GM12878 (cell line): ENCODE measurements at regions not wholly inside any gene's neighbourhood (a gene's known extent, or its start where the extent isn't known, plus 50 kb on each side); places are given as distances from the start of the nearest gene placed in this dataset.

Source experiments
- ATAC-seq: fragments of 200-7000 bp; cut with Tn5 transposase; 3 replicates; pipeline ENCODE4 v1.9.1; 2020; ENCODE audit warnings: mild to moderate bottlenecking, moderate library complexity
- BruUV-seq: library from RNA; stranded (reverse); fragments of 400-500 nt; replicated peaks from 2 replicates; lab custom pipeline; 2021; lab: Mats Ljungman, UMichigan
- CTCF ChIA-PET: fragments of 300-600 bp; sonication (Branson Sonifier 250); formaldehyde crosslinking; extraction: SDS; loops from one replicate; lab custom pipeline; 2021; ENCODE audit warnings: inconsistent platforms; lab: Yijun Ruan, JAX
- POLR2A ChIA-PET: fragments of 350-600 bp; formaldehyde crosslinking; extraction: SDS; loops from one replicate; lab custom pipeline; 2021; ENCODE audit warnings: inconsistent platforms; lab: Charles Lee
- RAD21 ChIA-PET: fragments of 300-600 bp; sonication (Branson Sonifier 250); formaldehyde crosslinking; loops from one replicate; lab custom pipeline; 2023; ENCODE audit warnings: antibody characterized with exemption; ENCODE audit not compliant: unreplicated experiment; lab: Charles Lee
- SMC1A ChIA-PET: fragments of 300-600 bp; sonication (Branson Sonifier 250); formaldehyde crosslinking; loops from one replicate; lab custom pipeline; 2023; ENCODE audit not compliant: unreplicated experiment, uncharacterized antibody; lab: Charles Lee
- DNase-seq: peaks from one replicate; pipeline ENCODE4 v3.0.0-alpha.2; 2011; ENCODE audit warnings: low read depth, low spot score
- FAIRE-seq: peaks from 3 replicates; lab custom pipeline; 2011; peaks lifted over from hg19 to GRCh38; lab: Jason Lieb, UNC
- H2AFZ ChIP-seq: 2 replicates; pipeline ENCODE4 v1.6.0; 2011; ENCODE audit warnings: low read depth, low read length, control low read depth; ENCODE audit not compliant: control insufficient read depth
- H3K27ac ChIP-seq: 2 replicates; pipeline ENCODE4 v1.5.1; 2011; ENCODE audit warnings: control low read depth; ENCODE audit not compliant: control insufficient read depth, insufficient read depth
- H3K27me3 ChIP-seq, 2 experiments: replicated peaks in 1 of 2; 2 replicates each; pipeline versions ENCODE4 v1.6.0 to v1.6.1; 2011; ENCODE audit warnings: low read length in 1 of 2; ENCODE audit not compliant: control insufficient read depth in 2 of 2, insufficient read depth in 2 of 2
- H3K36me3 ChIP-seq, 2 experiments: 2 replicates each; pipeline ENCODE4 v1.5.1; 2011; ENCODE audit warnings: low read length in 1 of 2; ENCODE audit not compliant: control insufficient read depth in 2 of 2, insufficient read depth in 2 of 2
- H3K4me1 ChIP-seq: 2 replicates; pipeline ENCODE4 v1.6.1; 2011; ENCODE audit warnings: mild to moderate bottlenecking, low read length, moderate library complexity, mixed read lengths; ENCODE audit not compliant: control insufficient read depth, insufficient read depth
- H3K4me2 ChIP-seq: 2 replicates; pipeline ENCODE4 v1.6.0; 2011; ENCODE audit warnings: control low read depth; ENCODE audit not compliant: control insufficient read depth, insufficient read depth
- H3K4me3 ChIP-seq: fragments of 200-600 bp; sonication (generic); 2 replicates; pipeline ENCODE4 v1.5.1; 2016
- H3K79me2 ChIP-seq: 2 replicates; pipeline ENCODE4 v1.6.0; 2011; ENCODE audit warnings: low read length; ENCODE audit not compliant: control insufficient read depth, insufficient read depth
- H3K9ac ChIP-seq: 2 replicates; pipeline ENCODE4 v1.8.0; 2011; ENCODE audit warnings: low read length, control low read depth, mixed read lengths; ENCODE audit not compliant: control insufficient read depth, insufficient read depth
- H3K9me3 ChIP-seq: replicated peaks from 3 replicates; pipeline ENCODE4 v1.5.1; 2011; ENCODE audit warnings: mild to moderate bottlenecking, low read length; ENCODE audit not compliant: control insufficient read depth, insufficient read depth
- H4K20me1 ChIP-seq: 2 replicates; pipeline ENCODE4 v1.6.0; 2011; ENCODE audit not compliant: control insufficient read depth, insufficient read depth
- CBFB ChIP-seq: IDR thresholded peaks from 2 replicates; pipeline ENCODE4 v1.6.1; 2016; ENCODE audit warnings: antibody characterized with exemption, low read depth
- NR2C1 ChIP-seq: fragments of 450-650 bp; IDR thresholded peaks from 2 replicates; pipeline ENCODE4 v1.6.1; 2017; ENCODE audit warnings: antibody characterized with exemption, mild to moderate bottlenecking, moderate library complexity
- WGBS: methylation state at CpG from one replicate; pipeline ENCODE4 v1.1.6; 2016; ENCODE audit warnings: low lambda C conversion rate; ENCODE audit not compliant: insufficient replicate concordance, insufficient coverage; ENCODE audit errors: missing lambda C conversion rate; 5-methylcytosine and 5-hydroxymethylcytosine counted together
- in situ Hi-C: fragments of 300-500 bp; cut with MboI; formaldehyde crosslinking; loops from 9 replicates; pipeline ENCODE4 v1.14.3; 2018; ENCODE audit warnings: mixed read lengths
- intact Hi-C: fragments of 100-400 bp; cut with micrococcal nuclease; formaldehyde crosslinking; loops from one replicate; pipeline ENCODE4 v1.14.2; 2022; ENCODE audit not compliant: unreplicated experiment
- TF ChIP-seq, protein P1 (sequence below): IDR thresholded peaks from 2 replicates; pipeline ENCODE4 v1.6.1; 2012; ENCODE audit warnings: improper control_type of control experiment, low read depth, low read length; ENCODE audit not compliant: insufficient replicate concordance
- TF ChIP-seq, protein P2 (sequence below): fragments of 450-650 bp; IDR thresholded peaks from 2 replicates; pipeline ENCODE4 v1.6.1; 2017; ENCODE audit warnings: antibody characterized with exemption, mild to moderate bottlenecking, moderate library complexity
- TF ChIP-seq, protein P3 (sequence below): fragments of 450-650 bp; IDR thresholded peaks from 2 replicates; pipeline ENCODE4 v1.6.1; 2014; ENCODE audit warnings: mild to moderate bottlenecking

DNA sequence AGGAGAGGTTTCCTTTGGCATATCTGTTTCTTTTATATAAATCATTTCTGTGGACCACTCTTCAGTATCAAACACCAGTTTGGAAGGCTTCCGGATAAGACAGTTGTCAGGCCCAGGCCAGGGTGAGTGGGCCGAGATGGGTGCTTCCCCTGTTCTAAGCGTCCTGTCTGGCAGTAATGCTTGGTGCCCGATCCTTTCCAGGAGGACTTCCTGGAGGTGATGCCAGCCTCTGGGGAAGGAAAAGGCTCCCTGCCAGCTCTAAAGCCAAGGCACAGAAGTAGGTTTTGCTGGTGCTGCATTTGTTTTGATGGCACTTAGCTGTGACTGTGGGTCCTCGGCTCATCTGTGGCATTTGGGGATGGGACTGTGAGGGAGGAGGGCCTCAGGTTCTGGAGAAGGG is 124.4 kb upstream of the RTL1 start:
- no peak overlapping the region for H2AFZ ChIP-seq
- H4K20me1 ChIP-seq = no peaks in the 10 kb centered on the region
- intact Hi-C loops = no loop called here
- BruUV-seq = no TSS peak
- SMC1A ChIA-PET = no interaction called here
- no peaks in the 10 kb centered on the region for H3K36me3 ChIP-seq
- DNase-seq = no peak
- no peak for TF ChIP-seq CBFB
- TF ChIP-seq, protein P1, sequence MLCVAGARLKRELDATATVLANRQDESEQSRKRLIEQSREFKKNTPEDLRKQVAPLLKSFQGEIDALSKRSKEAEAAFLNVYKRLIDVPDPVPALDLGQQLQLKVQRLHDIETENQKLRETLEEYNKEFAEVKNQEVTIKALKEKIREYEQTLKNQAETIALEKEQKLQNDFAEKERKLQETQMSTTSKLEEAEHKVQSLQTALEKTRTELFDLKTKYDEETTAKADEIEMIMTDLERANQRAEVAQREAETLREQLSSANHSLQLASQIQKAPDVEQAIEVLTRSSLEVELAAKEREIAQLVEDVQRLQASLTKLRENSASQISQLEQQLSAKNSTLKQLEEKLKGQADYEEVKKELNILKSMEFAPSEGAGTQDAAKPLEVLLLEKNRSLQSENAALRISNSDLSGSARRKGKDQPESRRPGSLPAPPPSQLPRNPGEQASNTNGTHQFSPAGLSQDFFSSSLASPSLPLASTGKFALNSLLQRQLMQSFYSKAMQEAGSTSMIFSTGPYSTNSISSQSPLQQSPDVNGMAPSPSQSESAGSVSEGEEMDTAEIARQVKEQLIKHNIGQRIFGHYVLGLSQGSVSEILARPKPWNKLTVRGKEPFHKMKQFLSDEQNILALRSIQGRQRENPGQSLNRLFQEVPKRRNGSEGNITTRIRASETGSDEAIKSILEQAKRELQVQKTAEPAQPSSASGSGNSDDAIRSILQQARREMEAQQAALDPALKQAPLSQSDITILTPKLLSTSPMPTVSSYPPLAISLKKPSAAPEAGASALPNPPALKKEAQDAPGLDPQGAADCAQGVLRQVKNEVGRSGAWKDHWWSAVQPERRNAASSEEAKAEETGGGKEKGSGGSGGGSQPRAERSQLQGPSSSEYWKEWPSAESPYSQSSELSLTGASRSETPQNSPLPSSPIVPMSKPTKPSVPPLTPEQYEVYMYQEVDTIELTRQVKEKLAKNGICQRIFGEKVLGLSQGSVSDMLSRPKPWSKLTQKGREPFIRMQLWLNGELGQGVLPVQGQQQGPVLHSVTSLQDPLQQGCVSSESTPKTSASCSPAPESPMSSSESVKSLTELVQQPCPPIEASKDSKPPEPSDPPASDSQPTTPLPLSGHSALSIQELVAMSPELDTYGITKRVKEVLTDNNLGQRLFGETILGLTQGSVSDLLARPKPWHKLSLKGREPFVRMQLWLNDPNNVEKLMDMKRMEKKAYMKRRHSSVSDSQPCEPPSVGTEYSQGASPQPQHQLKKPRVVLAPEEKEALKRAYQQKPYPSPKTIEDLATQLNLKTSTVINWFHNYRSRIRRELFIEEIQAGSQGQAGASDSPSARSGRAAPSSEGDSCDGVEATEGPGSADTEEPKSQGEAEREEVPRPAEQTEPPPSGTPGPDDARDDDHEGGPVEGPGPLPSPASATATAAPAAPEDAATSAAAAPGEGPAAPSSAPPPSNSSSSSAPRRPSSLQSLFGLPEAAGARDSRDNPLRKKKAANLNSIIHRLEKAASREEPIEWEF = no peak
- TF ChIP-seq, protein P2, sequence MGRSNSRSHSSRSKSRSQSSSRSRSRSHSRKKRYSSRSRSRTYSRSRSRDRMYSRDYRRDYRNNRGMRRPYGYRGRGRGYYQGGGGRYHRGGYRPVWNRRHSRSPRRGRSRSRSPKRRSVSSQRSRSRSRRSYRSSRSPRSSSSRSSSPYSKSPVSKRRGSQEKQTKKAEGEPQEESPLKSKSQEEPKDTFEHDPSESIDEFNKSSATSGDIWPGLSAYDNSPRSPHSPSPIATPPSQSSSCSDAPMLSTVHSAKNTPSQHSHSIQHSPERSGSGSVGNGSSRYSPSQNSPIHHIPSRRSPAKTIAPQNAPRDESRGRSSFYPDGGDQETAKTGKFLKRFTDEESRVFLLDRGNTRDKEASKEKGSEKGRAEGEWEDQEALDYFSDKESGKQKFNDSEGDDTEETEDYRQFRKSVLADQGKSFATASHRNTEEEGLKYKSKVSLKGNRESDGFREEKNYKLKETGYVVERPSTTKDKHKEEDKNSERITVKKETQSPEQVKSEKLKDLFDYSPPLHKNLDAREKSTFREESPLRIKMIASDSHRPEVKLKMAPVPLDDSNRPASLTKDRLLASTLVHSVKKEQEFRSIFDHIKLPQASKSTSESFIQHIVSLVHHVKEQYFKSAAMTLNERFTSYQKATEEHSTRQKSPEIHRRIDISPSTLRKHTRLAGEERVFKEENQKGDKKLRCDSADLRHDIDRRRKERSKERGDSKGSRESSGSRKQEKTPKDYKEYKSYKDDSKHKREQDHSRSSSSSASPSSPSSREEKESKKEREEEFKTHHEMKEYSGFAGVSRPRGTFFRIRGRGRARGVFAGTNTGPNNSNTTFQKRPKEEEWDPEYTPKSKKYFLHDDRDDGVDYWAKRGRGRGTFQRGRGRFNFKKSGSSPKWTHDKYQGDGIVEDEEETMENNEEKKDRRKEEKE = no peak
- TF ChIP-seq, protein P3, sequence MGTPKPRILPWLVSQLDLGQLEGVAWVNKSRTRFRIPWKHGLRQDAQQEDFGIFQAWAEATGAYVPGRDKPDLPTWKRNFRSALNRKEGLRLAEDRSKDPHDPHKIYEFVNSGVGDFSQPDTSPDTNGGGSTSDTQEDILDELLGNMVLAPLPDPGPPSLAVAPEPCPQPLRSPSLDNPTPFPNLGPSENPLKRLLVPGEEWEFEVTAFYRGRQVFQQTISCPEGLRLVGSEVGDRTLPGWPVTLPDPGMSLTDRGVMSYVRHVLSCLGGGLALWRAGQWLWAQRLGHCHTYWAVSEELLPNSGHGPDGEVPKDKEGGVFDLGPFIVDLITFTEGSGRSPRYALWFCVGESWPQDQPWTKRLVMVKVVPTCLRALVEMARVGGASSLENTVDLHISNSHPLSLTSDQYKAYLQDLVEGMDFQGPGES = no peak
- TF ChIP-seq NR2C1 = no peak
- TF ChIP-seq, all 136 proteins: peak for 0
- Histone ChIP-seq H3K27ac (no peak overlapping the region), H3K4me1 (no peaks in the 10 kb centered on the region), H3K79me2 (no peaks in the 10 kb centered on the region), H3K4me3 (no peak overlapping the region), H3K9ac (no peak overlapping the region), H3K27me3 (no peaks in the 10 kb centered on the region), H3K4me2 (no peak overlapping the region), H3K9me3 (no peaks in the 10 kb centered on the region)
- ATAC-seq (no peak), FAIRE-seq (no peak)
- RAD21 ChIA-PET = no interaction called here
- in situ Hi-C loops = no loop called here
- 12% methylated on average over 5 of the region's 5 CpGs for WGBS
- CTCF ChIA-PET = no interaction called here
- POLR2A ChIA-PET = no interaction called here
